ENCODE measurements at regions not wholly inside any gene's neighbourhood (a gene's known extent, or its start where the extent isn't known, plus 50 kb on each side); places are given as distances from the start of the nearest gene placed in this dataset.

- intact Hi-C loops (cut with micrococcal nuclease) = no loop called here
- Histone ChIP-seq H3K4me1 (ENCODE audit: control insufficient read depth in 1 of 2, insufficient read depth in 2 of 2, low read length in 2 of 2) (peaks cover 0 to 6% of the 10 kb centered on the region in 2 experiments; a peak in 1 of 4 replicates), H4K20me1 (ENCODE audit: insufficient read depth) (no peaks in the 10 kb centered on the region), H3K9ac (ENCODE audit: low read length) (no peak overlapping the region), H3K4me2 (ENCODE audit: low read length) (no peak overlapping the region), H3K9me2 (ENCODE audit: insufficient read depth) (no peaks in the 10 kb centered on the region), H3K36me3 (ENCODE audit: control insufficient read depth in 1 of 2, insufficient read depth in 2 of 2, low read length in 2 of 2) (no peaks in the 10 kb centered on the region), H3K4me3 (replicated peaks in 1 of 2; ENCODE audit: low read depth in 1 of 2, low read length in 2 of 2) (no peak overlapping the region), H3K9me3 (ENCODE audit: control insufficient read depth in 1 of 2, insufficient read depth in 1 of 2, low read depth in 1 of 2, low read length in 2 of 2) (peaks cover 11 to 41% of the 10 kb centered on the region in 2 experiments; a peak in 3 of 4 replicates), H3K27me3 (ENCODE audit: insufficient read depth, low read length) (peaks cover 11% of the 10 kb centered on the region; the same call in 1 of the 2 replicates), H2AFZ (ENCODE audit: low read depth, low read length, poor library complexity, severe bottlenecking) (no peak overlapping the region), H3K79me2 (ENCODE audit: insufficient read depth, low read length) (no peaks in the 10 kb centered on the region), H3K27ac (ENCODE audit: low read depth, low read length) (no peak overlapping the region)
- ATAC-seq (peak; percentile 10), DNase-seq (ENCODE audit: low read depth, low spot score) (no peak)
- TF ChIP-seq, protein P1, sequence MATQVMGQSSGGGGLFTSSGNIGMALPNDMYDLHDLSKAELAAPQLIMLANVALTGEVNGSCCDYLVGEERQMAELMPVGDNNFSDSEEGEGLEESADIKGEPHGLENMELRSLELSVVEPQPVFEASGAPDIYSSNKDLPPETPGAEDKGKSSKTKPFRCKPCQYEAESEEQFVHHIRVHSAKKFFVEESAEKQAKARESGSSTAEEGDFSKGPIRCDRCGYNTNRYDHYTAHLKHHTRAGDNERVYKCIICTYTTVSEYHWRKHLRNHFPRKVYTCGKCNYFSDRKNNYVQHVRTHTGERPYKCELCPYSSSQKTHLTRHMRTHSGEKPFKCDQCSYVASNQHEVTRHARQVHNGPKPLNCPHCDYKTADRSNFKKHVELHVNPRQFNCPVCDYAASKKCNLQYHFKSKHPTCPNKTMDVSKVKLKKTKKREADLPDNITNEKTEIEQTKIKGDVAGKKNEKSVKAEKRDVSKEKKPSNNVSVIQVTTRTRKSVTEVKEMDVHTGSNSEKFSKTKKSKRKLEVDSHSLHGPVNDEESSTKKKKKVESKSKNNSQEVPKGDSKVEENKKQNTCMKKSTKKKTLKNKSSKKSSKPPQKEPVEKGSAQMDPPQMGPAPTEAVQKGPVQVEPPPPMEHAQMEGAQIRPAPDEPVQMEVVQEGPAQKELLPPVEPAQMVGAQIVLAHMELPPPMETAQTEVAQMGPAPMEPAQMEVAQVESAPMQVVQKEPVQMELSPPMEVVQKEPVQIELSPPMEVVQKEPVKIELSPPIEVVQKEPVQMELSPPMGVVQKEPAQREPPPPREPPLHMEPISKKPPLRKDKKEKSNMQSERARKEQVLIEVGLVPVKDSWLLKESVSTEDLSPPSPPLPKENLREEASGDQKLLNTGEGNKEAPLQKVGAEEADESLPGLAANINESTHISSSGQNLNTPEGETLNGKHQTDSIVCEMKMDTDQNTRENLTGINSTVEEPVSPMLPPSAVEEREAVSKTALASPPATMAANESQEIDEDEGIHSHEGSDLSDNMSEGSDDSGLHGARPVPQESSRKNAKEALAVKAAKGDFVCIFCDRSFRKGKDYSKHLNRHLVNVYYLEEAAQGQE (IDR thresholded peaks at IDR 0.05; ENCODE audit: low read depth) = no peak
- TF ChIP-seq ATF3 (IDR thresholded peaks at IDR 0.05) (no peak), SRF (IDR thresholded peaks at IDR 0.05; ENCODE audit: low read depth) (no peak), CBX3 (IDR thresholded peaks at IDR 0.05; ENCODE audit: low read depth) (no peak), ZNF274 (IDR thresholded peaks at IDR 0.05; ENCODE audit: low read depth, low read length) (no peak), JUND (IDR thresholded peaks at IDR 0.05) (no peak), POLR2AphosphoS5 (IDR thresholded peaks at IDR 0.05; ENCODE audit: low read depth, low read length) (no peak), EGR1 (IDR thresholded peaks at IDR 0.05; ENCODE audit: low read depth) (no peak)
- no TSS peak for BruUV-seq (replicated peaks)
- CTCF ChIA-PET = no interaction called here
- RAD21 ChIA-PET (ENCODE audit: low non-redundant PET in 1 of 2, low total read pairs in 2 of 2, uncharacterized antibody in 2 of 2, unreplicated experiment in 2 of 2) = no interaction called here
- POLR2A ChIA-PET = no interaction called here
Measured at GRCh38 chr21:8991968-8992621, 1529.3 kb upstream of the TPTE start.

All from HCT116 (cell line).